Peyer's patch (tissue), 4 donors: ENCODE measurements at regions not wholly inside any gene's neighbourhood (a gene's known extent, or its start where the extent isn't known, plus 50 kb on each side); places are given as distances from the start of the nearest gene placed in this dataset.

ENCODE experiments used
- CTCF ChIP-seq, 6 experiments: fragments of 450-650 bp in 4 of 6; fragments of 200-600 bp in 2 of 6; sonication (generic) in 1 of 6; IDR thresholded peaks; one replicate each; pipeline ENCODE4 v1.5.1; 2017 to 2019; ENCODE audit warnings: antibody characterized with exemption in 6 of 6, mild to moderate bottlenecking in 3 of 6, moderate library complexity in 1 of 6
- POLR2A ChIP-seq, 2 donors: fragments of 450-650 bp; IDR thresholded peaks; one replicate each; pipeline ENCODE4 v1.5.1; 2017; ENCODE audit warnings: antibody characterized with exemption in 2 of 2, mild to moderate bottlenecking in 2 of 2, moderate library complexity in 2 of 2

DNA sequence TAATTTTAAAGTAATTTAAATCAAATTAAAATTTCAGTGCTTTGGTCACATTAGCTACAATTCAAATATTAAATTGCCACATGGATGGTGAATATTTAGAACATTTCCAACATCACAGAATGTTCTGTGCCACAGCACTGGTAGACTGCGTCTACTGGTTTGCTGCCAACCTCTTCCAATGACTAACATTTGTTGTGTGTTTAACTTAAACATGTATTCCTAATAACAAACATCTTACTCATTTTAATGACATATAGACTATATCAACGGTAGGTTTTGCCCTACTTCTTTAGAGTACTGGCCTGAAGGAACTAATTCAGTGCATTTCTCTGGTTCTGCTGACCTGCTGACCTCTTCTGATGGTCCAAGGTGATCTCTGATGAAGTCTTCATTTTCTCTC, 157.6 kb downstream of the DCK start:
- TF ChIP-seq CTCF (IDR thresholded peaks at IDR 0.05) (no peak), POLR2A (IDR thresholded peaks at IDR 0.05) (no peak)
